Spleen (tissue), 7 donors: ENCODE measurements at regions not wholly inside any gene's neighbourhood (a gene's known extent, or its start where the extent isn't known, plus 50 kb on each side); places are given as distances from the start of the nearest gene placed in this dataset.

ENCODE experiments used
- CTCF ChIP-seq, 11 experiments: fragments of 200-600 bp in 7 of 11; fragments of 450-650 bp in 4 of 11; sonication (generic) in 4 of 11; IDR thresholded peaks in 8 of 11; conservative IDR thresholded peaks in 3 of 11; 1 replicate in 7 of 11; 2 replicates in 4 of 11; pipeline versions ENCODE4 v1.4.0 to v1.8.0; 2016 to 2021; ENCODE audit warnings: antibody characterized with exemption in 11 of 11, inconsistent platforms in 4 of 11, mild to moderate bottlenecking in 1 of 11
- POLR2A ChIP-seq, 3 donors: fragments of 450-650 bp; IDR thresholded peaks; one replicate each; pipeline ENCODE4 v1.5.1; 2017; ENCODE audit warnings: antibody characterized with exemption in 3 of 3, mild to moderate bottlenecking in 1 of 3
- POLR2AphosphoS5 ChIP-seq, 3 donors: sonication (generic); formaldehyde crosslinking; IDR thresholded peaks; one replicate each; pipeline ENCODE4 v1.5.1; 2017; ENCODE audit warnings: antibody characterized with exemption in 3 of 3
- donor health status: DM: no; HTN: no; CAD: no; lungs with moderate emphysema.
- donor health status: DM: no; HTN: no; CAD: no.
- donor health status: DM: no; HTN: no; CAD: no.

GRCh38 chr13:61095885-61096284, 319.8 kb downstream of the PCDH20 start:
- TF ChIP-seq CTCF (IDR thresholded peaks at IDR 0.05 in 8 of 11, conservative IDR thresholded peaks at IDR 0.05 in 3 of 11) (no peak), POLR2A (IDR thresholded peaks at IDR 0.05) (no peak), POLR2AphosphoS5 (IDR thresholded peaks at IDR 0.05) (no peak)
